ENCODE measurements at regions not wholly inside any gene's neighbourhood (a gene's known extent, or its start where the extent isn't known, plus 50 kb on each side); places are given as distances from the start of the nearest gene placed in this dataset.

- no peak for TF ChIP-seq POLR2AphosphoS5 (IDR thresholded peaks at IDR 0.05; ENCODE audit: low read depth)
- TF ChIP-seq CTCF (IDR thresholded peaks at IDR 0.05; ENCODE audit: insufficient read depth, low read length): no peak
- no peak for TF ChIP-seq REST (IDR thresholded peaks at IDR 0.05; ENCODE audit: insufficient replicate concordance, low read depth)
- TF ChIP-seq GABPA (IDR thresholded peaks at IDR 0.05; ENCODE audit: low read depth): no peak
Observed at GRCh38 chr3:152915695-152916094, 80.8 kb downstream of the P2RY1 start.
